ENCODE measurements at regions not wholly inside any gene's neighbourhood (a gene's known extent, or its start where the extent isn't known, plus 50 kb on each side); places are given as distances from the start of the nearest gene placed in this dataset.
A peak's percentile ranks its signal among the peaks of the same experiment; 100 is the strongest.

DNA sequence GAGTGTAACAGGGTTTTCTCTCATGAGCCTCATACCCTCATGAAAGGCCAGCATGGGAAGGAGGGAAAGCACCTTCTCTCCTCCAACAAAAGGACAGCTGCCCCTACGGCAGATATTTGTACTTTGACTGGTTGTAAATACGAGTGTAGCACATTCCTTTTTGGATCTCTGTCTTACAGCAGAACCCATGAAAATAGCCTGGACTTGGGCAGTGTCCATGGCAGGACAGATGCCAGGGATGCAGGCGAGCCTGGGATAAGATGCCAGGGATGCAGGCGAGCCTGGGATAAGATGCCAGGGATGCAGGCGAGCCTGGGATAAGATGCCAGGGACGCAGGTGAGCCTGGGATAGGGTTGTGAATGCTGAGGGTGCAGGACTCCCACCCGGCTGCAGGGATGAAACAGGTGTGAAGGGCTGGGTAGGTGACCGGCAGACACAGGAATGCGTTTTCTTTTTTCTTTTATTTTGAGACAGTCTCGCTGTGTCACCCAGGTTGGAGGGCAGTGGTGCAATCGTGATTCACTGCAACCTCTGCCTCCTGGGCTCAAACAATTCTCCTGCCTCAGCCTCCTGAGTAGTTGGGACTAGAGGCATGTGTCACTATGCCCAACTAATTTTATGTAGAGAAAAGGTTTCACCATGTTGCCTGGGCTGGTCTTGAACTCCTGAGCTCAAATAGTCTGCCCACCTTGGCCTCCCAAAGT is 120.0 kb downstream of the BEGAIN start:
- DNase-seq (ENCODE audit: low read depth in 2 of 2), result no peak

DNA sequence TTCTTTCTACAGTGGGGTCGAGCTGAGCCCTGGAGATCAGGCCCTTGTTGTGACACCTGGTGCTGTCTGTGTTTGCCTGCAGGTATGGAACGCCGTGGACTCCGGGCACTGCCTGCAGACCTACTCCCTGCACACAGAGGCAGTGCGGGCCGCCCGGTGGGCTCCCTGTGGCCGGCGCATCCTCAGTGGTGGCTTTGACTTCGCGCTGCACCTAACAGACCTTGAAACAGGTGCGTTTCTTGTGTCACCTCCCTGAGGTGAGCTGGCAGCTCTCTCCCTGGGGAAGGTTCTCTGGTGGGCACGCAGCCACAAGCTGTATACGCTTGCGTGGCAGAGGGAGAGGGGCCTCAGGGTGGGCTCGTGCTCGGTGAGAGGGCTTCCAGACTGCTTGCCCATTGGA is 119.3 kb downstream of the BEGAIN start:
- DNase-seq (ENCODE audit: low read depth in 2 of 2), result no peak

DNA sequence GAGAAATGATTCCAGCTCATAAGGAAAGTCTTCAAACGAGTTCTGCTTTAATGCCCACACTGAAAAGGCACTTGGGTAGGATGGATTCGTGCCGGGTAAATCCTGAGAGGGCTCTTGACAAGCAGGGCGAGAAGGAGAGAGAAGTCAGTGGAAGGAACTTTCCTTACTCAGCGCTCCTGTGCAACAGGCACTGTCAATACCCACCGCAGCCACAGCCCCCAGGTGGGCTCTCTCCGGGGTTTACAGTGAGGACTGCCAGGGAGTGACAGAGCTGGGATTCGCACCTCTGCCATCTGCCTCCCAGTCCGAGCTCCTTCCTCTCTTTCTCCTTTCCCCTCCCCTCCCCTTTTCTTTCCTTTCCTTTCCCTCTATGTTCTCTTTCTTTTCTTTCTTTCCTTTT is 118.7 kb downstream of the BEGAIN start:
- no peak for DNase-seq (ENCODE audit: low read depth in 2 of 2)

GRCh38 chr14:100469632-100470522 is 117.3 kb downstream of the BEGAIN start:
- DNase-seq (ENCODE audit: low read depth in 2 of 2), result no peak

DNA sequence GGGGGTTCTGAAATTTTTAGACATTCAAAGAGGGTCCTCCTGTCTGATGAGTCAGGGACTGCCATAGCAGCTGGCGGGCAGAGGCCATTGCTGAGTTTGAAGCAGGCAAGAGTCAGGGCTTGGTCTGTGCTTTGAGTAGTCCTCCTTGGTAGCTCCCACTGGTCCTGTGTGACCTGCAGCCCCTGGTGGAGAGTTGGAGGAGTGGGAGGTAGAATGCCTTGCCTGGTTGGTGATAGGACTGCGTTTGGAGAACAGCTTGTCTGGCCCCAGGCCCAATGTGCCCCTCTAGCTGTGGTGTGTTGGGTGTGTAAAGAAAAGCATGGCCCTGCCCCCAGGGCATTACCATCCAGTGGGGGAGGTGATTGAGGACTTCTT is 116.7 kb downstream of the BEGAIN start:
- no peak for DNase-seq (ENCODE audit: low read depth in 2 of 2)

DNA sequence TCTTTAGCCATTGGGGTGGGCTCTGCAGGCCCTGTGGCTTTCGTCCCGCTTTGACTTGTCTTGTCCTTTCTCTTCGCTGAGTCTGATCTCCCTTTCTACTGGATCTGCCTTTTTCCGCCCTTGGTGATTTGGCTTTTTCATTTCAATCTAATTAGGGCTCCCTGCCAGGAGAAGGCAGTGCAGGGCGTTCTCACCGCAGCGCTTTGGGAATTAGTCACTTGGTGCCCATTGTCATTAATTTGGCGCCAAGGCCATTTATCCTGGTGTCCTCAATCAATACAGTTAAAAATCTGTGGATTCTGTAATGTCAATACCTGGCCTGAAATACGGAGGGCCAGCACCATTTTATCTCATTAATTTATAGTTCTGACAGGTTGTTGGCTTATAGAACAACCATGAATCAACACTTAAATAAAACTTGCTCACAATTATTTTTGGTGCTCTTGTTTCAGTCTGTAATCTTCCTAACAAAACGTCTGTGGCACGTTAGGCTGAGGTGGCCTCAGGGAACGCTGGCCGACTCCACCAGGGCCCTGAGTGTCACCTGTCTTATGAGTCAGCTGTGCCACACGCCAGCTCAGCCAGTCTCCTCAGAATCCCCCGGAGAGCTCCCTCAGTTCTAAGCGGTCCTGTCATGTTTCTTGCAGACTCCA is 115.7 kb downstream of the BEGAIN start:
- DNase-seq (ENCODE audit: low read depth in 2 of 2), result no peak

- DNase-seq (ENCODE audit: low read depth in 2 of 2), result no peak
Observed at GRCh38 chr14:100472094-100472455, 115.1 kb downstream of the BEGAIN start.

DNA sequence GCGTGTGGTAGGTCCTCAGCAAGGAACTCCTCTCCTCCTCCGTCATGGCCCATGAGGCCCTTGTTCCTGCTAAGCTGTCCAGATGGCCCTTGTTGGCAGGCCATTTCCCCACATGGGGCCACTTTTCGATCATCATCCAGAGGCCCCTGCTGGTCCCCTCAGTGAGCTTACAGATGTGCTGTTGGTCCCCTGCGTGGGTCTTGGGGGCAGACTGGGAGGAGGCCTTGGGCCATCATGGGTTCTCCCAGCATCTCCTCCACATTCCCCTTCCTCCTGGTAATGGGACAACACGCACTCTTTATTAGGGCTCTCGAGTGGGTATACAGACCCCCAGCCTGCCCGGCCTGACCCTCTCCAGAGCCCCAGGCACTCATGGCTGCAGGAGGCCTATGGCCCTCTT is 114.7 kb downstream of the BEGAIN start:
- no peak for DNase-seq (ENCODE audit: low read depth in 2 of 2)

DNA sequence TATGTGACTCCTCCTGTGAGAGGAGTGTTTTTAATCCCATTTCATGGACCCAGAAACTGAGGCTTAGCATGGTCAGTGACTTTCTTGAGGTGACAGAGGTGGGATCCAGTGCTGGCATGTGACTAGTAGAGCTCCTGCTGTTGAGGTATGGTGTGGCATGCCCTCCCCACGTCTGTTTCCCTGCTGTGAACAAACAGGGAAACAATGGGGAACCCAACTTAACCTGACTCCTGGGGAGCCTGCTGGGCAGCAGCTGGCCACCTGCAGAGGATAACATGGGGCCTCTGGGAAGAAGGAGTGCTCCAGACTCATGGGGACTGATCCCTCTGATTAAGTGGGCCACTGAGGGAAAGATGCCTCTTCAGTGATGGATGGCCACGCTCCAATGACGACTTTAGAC is 114.0 kb downstream of the BEGAIN start:
- no peak for DNase-seq (ENCODE audit: low read depth in 2 of 2)

DNA sequence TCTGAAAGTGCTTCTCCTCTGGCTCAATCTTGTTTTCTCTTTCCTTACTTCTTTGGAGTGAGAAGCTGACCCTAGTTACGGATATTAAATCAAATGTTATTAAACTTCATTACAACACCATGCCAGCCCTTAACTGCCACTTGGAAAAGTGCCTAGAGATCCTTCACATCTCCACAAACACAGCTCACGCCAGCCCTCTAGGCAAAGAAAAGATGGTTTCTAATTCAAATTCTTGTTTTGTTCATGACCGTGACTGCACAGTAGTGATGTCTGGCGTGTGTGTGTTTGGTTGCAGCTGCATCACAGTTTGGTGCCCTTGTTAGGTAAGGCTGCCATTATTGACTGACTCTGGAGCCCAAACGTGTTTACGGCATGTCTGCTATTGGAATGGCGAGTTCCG is 113.0 kb downstream of the BEGAIN start:
- DNase-seq (ENCODE audit: low read depth in 2 of 2), result no peak

DNA sequence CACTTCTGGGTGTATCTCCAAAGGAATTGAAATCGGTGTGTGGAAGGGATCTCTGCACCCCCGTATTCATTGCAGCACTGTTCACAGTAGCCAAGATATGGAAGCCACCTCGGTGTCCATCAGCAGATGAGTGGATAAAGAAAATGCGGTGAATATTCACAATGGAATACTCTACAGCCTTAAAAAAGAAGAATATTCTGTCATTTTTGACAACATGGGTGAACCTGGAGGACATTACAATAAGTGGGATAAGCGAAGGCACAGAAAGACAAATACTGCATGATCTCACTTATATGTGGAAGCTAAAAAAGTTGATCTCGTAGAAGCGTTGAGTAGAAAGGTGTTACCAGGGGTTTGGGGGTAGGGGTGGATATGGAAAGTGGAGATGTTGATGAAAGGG is 111.9 kb downstream of the BEGAIN start:
- DNase-seq (ENCODE audit: low read depth in 2 of 2), result no peak

GRCh38 chr14:100476012-100476822 is 111.0 kb downstream of the BEGAIN start:
- DNase-seq (ENCODE audit: low read depth in 2 of 2), result no peak

DNA sequence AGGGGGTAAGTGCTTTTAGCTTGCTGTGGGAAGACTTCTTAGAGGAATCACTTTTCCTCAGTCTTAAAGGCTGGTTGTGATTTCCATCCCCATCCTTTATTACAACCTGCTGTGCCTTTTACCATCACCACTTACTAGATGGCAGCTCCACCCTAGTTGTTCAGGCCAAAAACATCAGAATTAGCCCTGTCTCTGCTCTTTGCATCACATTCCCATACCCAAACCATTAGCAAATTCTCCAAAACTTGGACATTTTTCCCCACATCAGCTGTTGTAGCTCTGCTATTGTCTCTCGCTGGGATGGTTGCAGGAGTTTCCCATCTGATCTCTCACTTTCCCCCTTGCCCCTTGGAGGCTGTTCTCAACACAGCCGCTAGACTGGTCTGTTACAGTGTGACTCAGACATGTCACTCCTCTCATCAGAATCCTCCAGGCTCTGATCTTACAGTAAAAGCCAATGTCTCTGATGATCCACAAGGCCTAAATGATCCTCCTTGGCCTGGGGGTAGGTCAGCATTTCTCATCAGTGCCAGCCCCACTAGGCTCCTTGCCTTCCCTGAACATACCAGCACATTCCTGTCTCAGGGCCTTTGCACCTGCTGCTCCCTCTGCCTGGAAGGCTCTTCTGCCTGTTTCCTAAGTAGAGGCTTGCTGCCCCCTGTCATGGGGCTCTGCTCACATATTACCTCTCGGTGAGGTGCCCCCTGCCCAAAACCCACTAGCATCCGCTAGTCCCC is 102.5 kb downstream of the BEGAIN start:
- DNase-seq (ENCODE audit: low read depth in 2 of 2), result no peak

DNA sequence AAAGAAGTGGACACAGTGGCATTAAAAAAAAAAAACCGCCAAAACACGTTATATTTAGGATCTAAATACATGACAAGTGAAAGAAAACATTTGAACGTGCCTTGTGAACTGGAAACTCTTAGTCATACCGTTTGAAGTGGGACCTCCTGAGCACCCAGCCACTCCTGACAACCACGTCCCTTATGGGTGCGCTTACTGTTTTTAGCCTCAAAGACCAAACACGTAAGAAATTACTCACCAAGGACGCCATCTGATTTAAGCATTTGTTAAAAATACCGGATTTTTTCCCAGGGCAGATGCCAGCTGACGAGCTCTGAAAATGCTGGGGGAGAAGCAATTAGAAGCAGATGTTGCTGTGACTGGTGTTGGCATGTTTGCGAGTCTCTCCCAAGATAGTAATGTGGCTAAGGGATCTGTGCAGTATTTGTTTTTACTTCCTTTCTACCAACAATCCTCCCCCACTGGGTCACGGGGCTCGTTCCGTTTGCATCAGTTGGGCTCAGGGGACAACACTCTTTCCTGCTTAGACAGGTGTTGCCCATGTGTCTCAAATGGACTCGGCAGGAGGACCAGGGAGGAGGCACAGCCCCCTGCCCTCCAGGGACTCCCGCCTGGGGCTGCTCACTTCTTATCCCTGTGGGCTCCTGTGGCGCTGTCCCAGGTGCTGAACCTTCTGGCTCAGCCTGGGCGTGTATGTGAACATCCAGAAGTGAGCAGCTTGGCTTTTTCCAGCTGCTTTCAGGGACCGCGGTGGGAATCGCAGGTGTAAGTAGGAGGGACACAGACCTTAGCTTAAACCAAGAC is 101.0 kb downstream of the BEGAIN start:
- peak; percentile 23 to 45 for DNase-seq (ENCODE audit: low read depth in 2 of 2)
